NCI-H1105 treated with DMSO at 0.1 percent for 48 hours (cell line): ENCODE measurements at regions not wholly inside any gene's neighbourhood (a gene's known extent, or its start where the extent isn't known, plus 50 kb on each side); places are given as distances from the start of the nearest gene placed in this dataset.

ENCODE experiments used
- DNase-seq: peaks from one replicate; lab custom pipeline; 2025; lab: John Stamatoyannopoulos, UW

- no peak for DNase-seq
Measured at GRCh38 chr5:68582284-68582683, 366.7 kb downstream of the PIK3R1 start.

- DNase-seq: no peak
Measured at GRCh38 chr5:68587171-68587570, 371.6 kb downstream of the PIK3R1 start.

DNA sequence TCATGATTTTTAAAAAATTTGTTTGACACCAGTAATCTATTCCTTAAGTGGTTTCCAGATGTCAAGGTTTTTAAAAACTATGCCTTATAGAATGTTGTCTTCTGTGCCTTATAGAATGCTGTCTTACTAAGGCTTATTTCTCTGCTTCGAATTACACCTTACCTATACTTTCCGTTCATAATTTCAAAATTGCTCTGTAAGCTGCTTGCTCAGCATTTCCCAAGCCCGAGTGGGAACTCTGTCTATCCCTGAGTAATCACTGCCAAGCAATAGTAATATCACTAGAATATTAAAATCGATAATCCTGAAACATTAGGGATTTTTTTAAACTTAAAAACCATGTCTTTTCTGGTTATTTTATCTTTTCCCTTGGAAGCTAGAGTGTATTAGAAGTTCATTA lies 376.3 kb downstream of the PIK3R1 start:
- no peak for DNase-seq

GRCh38 chr5:68592351-68592750 lies 376.8 kb downstream of the PIK3R1 start:
- no peak for DNase-seq

- DNase-seq: no peak
Measured at GRCh38 chr5:68593211-68593671, 377.7 kb downstream of the PIK3R1 start.

GRCh38 chr5:68612972-68613371 lies 397.4 kb downstream of the PIK3R1 start:
- no peak for DNase-seq

DNA sequence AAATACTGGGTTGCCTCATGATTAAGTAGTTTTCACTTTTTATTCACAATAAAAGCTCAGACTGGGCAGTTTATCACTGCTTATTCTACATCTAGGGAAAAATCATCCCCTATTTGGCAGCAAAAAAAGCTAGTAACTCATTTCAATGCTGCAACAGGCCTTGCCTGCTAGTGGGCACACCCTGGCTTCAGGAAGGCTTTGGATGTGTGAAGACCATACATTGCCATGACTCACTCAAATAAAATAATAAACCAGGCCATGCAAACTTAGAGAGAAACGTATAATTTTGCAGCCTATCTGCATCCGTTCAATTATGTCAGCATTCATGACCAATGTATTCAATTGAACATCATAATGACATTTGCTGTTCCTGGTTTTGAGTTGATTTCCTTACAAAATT lies 402.9 kb downstream of the PIK3R1 start:
- no peak for DNase-seq

- DNase-seq: no peak
Measured at GRCh38 chr5:68627001-68627400, 411.4 kb downstream of the PIK3R1 start.

DNA sequence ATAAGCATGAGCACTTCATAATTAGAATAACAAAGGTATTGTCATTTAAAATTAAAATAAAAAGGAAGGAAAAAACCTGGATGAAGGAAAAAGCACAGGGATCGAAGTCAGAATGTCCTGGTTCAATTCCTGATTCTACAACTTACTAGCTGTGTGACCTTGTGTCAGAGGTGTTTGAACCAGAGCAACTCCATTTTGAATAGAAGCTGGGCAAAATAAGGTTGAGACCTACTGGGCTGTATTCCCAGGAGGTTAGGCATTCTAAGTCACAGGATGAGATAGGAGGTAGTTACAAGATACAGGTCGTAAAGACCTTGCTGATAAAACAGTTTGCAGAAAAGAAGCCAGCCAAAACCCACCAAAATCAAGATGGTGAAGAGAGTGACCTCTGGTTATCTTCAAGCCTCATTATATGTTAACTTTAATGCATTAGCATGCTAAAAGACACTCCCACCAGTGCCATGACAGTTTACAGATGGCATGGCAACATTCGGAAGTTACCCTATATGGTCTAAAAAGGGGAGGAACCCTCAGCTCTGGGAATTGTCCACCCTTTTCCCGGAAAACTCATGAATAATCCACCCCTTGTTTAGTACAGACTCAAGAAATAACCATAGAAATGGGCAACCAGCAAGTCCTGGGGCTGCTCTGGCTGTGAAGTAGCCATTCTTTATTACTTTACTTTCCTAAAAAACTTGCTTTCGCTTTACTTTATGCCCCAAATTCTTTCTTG lies 412.7 kb downstream of the PIK3R1 start:
- no peak for DNase-seq

- DNase-seq: no peak
Measured at GRCh38 chr5:68630354-68630753, 414.8 kb downstream of the PIK3R1 start.

DNA sequence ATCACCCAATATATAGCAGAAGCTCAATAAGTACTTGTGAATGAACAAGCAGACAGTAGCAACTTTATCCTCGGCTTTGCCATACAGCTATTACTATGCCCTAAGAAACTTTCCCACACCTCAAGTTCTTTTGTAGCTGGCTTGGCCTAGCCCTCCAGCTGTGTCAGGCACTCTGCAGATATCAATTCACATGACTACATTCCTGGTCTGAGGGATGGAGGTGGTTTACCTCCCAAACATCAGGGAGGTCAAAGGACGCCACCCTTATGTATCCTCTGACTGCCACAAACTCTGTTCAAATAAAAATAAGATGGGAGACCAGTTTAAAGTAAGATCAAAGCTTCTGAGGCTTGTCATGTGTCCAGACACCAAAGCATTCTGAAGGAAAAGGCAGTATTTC lies 416.3 kb downstream of the PIK3R1 start:
- DNase-seq: no peak

- no peak for DNase-seq
Measured at GRCh38 chr5:68641211-68641610, 425.7 kb downstream of the PIK3R1 start.

DNA sequence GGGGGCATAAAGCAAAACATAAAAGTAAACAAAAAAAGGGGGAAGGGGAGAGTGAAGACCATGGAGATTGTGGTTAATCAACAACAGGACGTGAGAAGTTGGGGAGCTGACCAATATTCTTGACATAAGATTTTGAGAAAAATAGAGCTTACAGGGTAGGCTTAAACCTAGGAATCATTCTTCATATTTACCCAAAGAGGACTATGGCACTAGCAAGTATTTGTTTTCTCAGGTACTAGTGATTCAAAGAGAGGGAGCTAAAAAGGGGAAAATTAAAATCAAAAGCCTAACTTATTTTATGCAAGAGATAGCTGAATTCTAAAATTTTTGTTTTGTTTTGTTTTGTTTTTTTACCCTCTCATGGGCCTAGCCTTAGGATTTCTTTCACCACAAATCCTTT lies 427.5 kb downstream of the PIK3R1 start:
- DNase-seq: no peak

DNA sequence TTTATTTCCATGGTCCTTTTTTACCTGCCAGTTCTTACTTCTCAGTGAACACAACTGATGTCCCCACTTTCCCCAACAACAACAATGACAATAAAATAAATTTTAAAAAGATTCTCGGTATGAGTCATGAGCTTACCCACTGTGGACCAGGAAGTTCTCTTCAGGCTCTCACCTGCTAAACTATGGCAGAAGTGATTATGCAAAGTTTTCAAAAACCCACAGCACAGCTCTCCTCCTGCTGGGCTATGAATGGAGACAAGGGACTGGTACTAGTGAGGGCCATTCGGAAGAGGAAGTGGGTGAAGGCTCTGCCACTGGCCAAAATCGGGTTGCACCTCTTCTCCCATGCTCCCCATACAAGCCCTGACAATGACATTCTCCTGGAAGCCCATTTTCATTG lies 429.4 kb downstream of the PIK3R1 start:
- no peak for DNase-seq

DNA sequence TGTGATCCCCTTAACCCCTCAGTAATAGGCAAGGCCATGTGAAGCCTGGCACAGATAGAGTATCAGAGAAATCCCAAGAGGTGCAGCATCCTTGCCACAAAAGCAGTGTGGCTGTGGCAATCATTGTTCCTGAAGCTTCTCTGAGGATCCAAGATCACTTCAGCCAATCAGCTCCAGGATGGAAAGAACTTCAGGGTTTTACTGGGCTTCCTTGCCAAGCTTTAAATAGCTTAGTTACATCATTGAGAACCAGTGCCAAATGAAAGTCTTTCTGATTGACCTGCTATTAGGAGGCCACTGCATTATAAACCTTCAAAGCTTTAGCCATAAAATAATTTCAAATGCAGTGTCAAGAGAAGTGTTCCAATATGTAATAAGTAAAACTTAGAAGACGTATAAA lies 430.6 kb downstream of the PIK3R1 start:
- DNase-seq: no peak

GRCh38 chr5:68647743-68648142 lies 432.2 kb downstream of the PIK3R1 start:
- DNase-seq: no peak

GRCh38 chr5:68648944-68649857 lies 433.6 kb downstream of the PIK3R1 start:
- no peak for DNase-seq

DNA sequence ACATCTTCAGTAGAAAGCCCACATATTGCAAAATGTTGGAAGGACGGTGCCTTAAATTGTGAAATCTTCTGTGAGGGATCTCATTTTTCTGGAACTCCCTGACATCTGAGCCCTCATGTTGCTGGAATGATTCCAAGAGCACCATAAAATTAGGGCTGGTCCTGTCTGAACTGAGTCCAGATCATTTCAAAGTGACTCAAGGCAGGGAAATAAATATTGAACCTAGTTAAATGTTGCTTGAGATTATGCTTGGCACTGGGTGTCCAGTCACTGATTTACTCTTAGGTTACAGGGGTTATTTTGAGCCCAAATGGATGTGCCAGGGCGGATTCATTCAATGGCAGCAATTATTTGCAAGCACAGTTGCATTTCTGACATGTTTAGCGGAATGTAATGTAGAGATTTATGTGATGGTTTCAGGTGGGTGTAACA lies 437.0 kb downstream of the PIK3R1 start:
- no peak for DNase-seq

DNA sequence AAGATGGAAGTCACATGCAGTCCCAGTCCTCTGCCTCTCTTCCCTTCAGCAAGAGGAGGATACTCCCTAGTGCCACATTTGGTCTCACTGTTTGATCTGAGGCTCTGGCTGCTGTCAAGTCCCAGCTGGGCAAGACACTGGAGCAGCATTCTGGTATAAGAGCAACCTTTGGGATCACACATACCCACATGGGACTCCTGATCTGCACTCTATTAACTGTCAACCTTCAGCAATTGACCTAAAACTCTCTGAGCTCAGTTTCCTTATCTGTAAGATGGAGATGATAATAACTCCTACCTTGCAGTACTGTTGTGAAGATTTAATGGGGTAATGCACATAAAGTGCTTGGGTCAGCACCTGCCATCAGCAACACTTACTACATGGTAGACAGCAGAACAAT lies 437.9 kb downstream of the PIK3R1 start:
- DNase-seq: no peak

DNA sequence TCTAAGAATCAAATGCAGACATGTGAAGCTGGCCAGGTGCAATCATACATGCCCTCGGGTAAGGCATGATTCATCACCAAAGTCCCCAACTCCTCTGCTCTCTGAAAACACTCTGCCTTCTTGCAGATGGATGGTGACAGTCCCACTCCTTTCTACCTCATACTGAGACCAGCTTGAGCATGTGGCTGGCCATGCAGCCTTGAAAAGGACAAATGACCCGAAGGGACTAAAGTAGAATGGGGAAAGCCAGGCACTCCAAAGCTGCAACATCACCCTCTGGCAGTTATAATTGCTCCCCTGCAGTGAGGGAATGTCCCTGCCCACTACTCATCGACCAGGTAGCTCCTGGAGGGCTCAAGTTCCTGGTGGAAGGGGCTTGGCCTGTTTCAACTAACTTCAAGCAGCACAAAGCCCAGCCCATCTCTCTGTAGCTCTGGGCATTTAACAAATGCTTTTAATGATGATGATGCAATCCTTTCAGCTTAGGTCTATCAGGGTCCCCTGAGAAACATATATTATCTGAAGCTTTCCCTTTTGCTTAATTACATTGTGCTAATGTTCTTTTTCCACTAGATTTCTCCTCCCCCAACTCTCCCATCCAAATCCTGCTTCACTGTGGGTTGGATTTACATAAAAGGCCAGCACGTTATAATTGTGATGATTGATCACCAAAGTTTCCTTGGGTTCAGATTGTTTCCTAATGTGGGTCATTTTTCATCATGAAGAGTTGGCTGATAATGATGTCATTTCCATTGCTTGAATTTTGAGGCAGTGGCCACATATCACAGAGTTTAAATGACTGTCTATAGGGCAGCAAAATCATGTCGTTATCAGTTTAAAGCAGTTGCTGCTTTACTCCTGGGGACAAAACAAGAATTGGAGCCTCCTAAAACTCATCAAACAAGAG lies 436.5 kb upstream of the SLC30A5 start:
- DNase-seq: no peak

GRCh38 chr5:68658810-68659372 lies 434.9 kb upstream of the SLC30A5 start:
- no peak for DNase-seq

DNA sequence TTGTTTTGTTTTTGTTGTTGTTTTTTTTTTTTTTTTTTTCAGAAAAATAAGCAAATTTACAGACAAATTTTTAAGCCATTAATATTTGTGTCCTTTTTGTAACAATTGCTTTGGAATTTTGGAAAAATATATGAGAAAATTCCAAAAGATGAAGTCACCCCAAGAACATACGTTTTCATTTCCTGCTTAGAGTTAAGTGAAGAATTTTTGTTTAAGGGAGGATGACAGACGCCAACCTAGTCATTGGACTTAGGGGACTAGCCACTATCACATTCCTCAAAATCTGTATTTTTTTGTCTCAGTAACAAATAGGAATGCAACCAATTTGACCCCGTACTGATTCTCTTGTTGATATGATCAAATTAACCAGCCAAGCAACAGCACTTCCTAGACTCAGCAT lies 433.9 kb upstream of the SLC30A5 start:
- no peak for DNase-seq
